ENCODE measurements at regions not wholly inside any gene's neighbourhood (a gene's known extent, or its start where the extent isn't known, plus 50 kb on each side); places are given as distances from the start of the nearest gene placed in this dataset.

GRCh38 chr13:69391756-69392155 lies 715.9 kb upstream of the ATXN8OS start:
- no peak for DNase-seq

- no peak for DNase-seq
Observed at GRCh38 chr13:69389899-69390298, 717.7 kb upstream of the ATXN8OS start.

GRCh38 chr13:69373747-69374425 lies 733.7 kb upstream of the ATXN8OS start:
- no peak for DNase-seq

- DNase-seq = no peak
Observed at GRCh38 chr13:69363360-69363759, 744.3 kb upstream of the ATXN8OS start.

DNA sequence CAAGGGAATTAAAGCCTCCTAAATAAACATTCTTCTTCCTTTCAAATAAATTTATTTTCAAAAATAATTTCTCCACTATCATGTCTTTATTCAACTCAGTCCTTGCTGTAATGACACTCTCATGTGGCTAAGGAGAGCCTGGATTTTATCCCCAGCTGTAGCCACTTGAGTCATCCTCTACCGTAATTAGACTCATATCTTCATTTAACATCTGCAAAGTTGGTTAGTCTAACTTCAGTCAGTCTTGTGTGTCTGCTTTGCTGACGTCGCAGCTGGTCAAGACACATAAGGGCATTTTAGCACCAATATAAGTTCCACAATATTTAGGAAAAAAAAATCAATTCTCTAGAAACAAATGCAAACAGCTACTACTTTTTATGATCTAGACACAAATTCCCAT lies 776.4 kb upstream of the ATXN8OS start:
- no peak for DNase-seq

DNA sequence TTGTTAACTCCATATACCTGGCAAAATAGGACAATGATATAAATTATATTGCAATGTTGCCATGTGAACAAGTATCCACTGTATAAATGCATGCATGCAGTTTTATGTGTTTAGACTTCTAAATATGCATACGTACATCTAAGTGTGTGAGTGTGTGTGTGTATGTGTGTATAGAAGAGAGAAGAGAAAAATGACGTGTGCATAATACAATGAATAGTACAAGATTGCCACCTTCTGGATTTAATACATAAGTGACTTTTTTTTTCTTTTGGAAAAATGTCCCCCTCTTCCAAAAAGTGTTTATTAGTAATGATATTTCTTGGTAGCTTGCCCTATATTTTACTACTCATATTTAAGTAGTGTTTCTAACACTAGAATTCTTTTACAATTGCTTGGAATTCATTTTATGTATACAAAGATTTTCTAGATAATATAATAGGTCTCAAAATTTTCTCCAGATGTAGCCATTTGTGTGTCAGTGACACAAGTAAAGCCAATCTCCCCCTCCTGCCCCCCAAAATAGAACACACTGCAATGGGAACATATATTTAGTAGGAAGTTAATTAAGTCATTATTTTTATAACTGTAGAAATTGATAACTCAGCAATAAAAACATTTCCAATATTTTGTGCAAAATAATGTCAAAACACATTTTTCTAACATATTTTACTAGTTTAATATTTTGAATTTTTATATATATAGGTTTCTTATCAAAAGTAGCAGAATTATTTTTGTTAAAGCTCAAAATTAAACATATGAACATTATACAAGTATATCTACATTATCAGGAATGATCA lies 783.3 kb upstream of the ATXN8OS start:
- peak; percentile 13 for DNase-seq

GRCh38 chr13:69319656-69320055 lies 788.0 kb upstream of the ATXN8OS start:
- no peak for DNase-seq

DNA sequence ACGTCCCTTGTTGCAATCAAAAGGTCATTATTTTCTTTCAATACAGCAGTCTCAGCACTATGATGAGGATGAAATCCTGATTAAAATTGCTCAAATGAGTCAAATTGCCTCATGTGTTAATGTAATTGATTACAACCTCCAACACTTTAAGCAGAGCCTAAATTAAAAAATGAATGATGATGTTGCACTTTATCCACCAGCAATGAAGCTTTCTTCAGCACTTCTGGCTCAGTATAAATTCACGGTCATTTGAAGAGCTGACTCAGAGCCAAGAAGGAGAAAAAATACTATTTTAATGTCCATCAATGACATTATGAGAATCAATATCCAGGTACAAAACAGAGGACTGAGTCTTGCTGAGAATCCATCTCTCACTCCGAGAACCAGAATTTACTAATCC lies 792.6 kb upstream of the ATXN8OS start:
- no peak for DNase-seq

- no peak for DNase-seq
Observed at GRCh38 chr13:69306766-69307165, 800.9 kb upstream of the ATXN8OS start.

DNA sequence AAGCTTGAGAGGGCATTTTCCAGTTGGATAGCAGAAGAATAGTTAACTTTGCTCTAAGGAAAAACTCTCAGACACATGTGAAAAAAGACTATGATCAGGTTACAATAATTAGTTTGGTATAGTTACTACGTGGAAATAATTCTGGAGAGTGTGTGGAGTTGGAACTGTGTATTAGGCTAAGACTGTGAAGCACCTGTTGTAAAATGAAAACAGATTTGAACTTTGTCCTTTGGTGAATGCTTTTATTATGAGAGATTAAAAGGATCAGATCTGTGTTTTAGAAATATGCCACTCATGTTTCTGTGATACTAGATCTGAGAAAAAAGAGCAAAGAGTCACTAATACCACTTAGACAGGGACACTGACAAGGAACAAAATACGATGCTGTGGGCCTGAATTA lies 807.5 kb upstream of the ATXN8OS start:
- no peak for DNase-seq

DNA sequence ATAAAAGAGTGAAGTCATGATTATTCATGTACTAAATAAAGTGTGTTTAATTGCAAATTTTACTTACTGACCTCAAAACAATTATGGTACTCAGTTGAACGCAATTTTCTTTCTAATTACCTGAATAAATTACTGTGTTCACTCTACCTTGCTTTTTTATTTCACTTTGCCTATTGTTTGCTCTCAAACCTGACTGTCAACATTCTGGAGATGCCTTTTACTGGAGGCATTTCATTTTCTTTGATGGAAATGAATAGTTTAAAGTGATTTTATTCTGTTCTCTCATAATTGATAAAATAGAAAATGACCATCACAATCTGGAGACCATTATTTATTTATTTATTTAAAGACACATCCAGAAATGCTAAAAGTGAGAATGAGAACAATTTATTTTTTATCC lies 811.5 kb upstream of the ATXN8OS start:
- no peak for DNase-seq

DNA sequence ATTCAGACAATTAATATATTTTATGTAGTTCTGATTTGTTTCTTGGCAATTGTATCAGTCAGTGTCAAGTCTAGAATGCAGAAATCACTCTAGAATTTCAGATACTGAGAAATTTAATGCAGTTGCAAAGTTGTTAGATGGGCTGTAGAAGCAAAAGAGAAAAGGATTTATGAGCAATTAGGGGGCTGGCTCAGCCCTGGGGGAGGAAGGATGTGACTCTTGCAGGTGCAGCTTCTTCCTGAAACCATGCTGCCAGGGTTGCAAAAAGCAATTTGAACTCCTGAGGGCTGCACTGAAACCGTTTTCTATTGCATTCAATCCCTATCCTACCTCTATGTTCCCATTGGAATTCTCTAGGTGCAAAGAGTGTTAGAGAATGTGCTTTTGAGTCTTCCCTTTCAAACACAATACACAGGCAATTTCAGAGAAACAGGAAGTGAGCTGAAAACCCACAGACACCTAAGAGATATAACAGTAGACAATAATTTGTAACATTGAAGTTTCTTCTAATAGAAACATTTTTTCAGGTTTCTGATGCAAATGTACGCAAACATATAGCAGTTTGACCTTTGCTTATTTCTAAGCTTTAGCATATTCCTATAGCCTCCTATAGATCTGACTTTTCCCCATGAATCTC lies 814.7 kb upstream of the ATXN8OS start:
- no peak for DNase-seq

DNA sequence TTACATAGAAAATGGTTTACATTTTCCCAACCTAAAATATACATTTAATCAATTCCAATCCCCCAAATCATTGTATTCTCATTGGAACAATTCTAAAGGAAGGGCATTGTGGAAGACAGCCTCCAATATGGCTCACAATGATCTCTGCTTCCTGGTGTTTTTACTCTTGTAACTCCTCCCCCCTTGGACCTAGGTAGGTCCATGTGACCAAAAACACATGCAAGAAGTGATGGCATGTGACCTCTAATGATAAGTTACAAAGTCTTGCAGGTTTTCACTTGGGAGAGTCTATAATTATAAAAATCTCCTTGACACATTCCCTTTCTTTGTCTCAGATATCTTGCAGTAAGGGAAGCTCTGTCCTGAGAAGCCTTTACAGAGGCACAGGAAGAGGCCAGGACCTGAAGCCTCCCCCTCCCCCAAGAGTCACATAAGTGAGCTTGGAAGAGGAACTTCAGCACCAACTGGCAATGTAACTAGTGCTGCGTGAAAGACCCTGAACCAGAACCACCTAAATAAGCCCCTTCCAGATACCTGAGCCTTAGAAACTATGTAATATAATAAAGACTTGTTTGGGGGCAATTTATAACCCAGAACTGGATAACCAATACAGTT lies 816.2 kb upstream of the ATXN8OS start:
- DNase-seq = no peak

GRCh38 chr13:69288026-69288425 lies 819.6 kb upstream of the ATXN8OS start:
- DNase-seq = no peak

DNA sequence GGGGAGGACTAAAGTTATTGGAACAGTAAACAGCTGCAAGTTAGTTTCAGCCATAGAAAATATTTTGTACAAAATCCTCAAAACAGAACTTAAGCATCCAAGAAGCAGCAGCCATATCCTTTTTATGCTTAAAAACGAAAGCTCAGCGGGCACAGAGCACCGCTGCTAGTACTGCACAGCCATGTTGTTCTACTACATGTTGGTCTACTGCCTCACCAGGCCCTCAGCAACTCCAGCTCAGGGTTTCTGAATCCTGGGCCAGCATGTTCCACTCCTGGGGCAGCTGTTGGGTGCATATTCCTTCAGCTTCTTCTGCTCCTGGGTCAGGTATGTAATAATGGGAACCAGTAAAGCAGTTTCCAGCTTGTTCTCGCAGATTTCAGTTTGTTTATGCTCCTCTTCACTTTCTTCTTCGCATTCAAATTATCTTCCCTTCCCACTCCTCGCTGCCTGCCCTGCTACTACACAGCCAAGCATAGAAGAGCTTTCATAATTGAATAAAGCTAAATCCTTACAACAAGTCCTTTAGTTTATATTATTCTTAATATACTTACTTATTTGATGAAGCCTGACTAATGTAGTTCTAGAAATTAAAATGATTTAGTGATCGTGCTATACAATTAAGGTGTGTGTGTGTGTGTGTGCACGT lies 820.5 kb upstream of the ATXN8OS start:
- DNase-seq = no peak

GRCh38 chr13:69283837-69284236 lies 823.8 kb upstream of the ATXN8OS start:
- DNase-seq = no peak

GRCh38 chr13:69283301-69283700 lies 824.3 kb upstream of the ATXN8OS start:
- DNase-seq = no peak

- DNase-seq = no peak
Observed at GRCh38 chr13:69280399-69280798, 827.2 kb upstream of the ATXN8OS start.

DNA sequence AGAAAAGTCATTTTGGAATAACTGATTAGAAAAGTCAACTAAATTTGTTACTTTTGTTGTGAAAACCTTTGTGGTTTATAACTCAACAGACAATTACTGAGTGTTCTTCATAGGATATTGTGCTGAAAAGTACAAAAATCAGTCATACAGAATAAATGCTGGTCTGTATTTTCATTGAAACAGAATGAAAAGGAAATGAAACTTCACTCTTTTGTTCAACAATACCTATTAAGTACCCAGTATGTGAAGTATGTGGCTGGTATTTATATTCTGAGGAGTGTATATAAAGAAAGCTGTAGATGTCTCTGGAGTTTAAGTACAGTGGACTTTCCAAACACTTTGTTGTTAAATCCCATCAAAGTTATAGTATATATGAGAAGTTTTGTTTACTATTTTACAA lies 828.4 kb upstream of the ATXN8OS start:
- DNase-seq = no peak

GRCh38 chr13:69274231-69274630 lies 833.4 kb upstream of the ATXN8OS start:
- DNase-seq = no peak

GRCh38 chr13:69264362-69265334 lies 843.0 kb upstream of the ATXN8OS start:
- DNase-seq = no peak

DNA sequence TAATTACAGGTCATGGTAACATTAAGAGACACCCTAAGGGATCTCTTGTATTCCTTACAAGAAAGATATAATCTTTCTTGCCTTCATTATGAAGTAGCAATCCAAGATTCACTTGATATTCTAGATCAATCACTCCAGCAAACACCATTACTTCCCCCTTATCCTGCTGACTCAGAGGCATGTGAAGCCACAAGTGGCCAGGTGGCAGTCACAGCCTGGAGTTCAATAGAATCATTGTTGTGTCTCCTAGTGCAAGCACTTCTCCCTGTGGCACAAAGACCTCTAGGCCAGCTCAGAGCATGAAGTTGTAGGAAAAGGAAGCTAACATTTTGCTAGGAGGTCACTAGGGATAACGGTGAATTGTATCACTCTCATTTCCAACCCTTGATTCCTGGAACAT lies 864.3 kb upstream of the ATXN8OS start:
- DNase-seq = no peak
